Upper lobe of right lung (tissue), 1 donor: ENCODE measurements at regions not wholly inside any gene's neighbourhood (a gene's known extent, or its start where the extent isn't known, plus 50 kb on each side); places are given as distances from the start of the nearest gene placed in this dataset.

Source experiments
- ATAC-seq: fragments of 200-7000 bp; cut with Tn5 transposase; one replicate; pipeline ENCODE4 v1.9.1; 2020; ENCODE audit warnings: mild to moderate bottlenecking, moderate library complexity
- DNase-seq: peaks from one replicate; pipeline ENCODE4 v3.0.0-alpha.2; 2020
- H3K27ac ChIP-seq: fragments of 200-600 bp; one replicate; pipeline ENCODE4 v1.8.0; 2022
- H3K27me3 ChIP-seq: fragments of 200-600 bp; one replicate; pipeline ENCODE4 v1.8.0; 2022; ENCODE audit warnings: mild to moderate bottlenecking
- H3K36me3 ChIP-seq: fragments of 200-600 bp; one replicate; pipeline ENCODE4 v1.8.0; 2022
- H3K4me1 ChIP-seq: fragments of 200-600 bp; one replicate; pipeline ENCODE4 v1.8.0; 2022
- H3K4me3 ChIP-seq: fragments of 200-600 bp; one replicate; pipeline ENCODE4 v1.8.0; 2022; ENCODE audit warnings: mild to moderate bottlenecking
- H3K9me3 ChIP-seq: fragments of 200-600 bp; one replicate; pipeline ENCODE4 v1.8.0; 2022
- intact Hi-C: fragments of 100-400 bp; cut with DNase I; formaldehyde crosslinking; loops from one replicate; pipeline ENCODE4 v1.11.0; 2022
- TF ChIP-seq, protein P1 (sequence below): fragments of 200-600 bp; IDR thresholded peaks from one replicate; pipeline ENCODE4 v1.8.0; 2022; ENCODE audit warnings: antibody characterized with exemption
- donor health status: DM: no; HTN: yes; CAD: no; lungs with severe emphysema.

DNA sequence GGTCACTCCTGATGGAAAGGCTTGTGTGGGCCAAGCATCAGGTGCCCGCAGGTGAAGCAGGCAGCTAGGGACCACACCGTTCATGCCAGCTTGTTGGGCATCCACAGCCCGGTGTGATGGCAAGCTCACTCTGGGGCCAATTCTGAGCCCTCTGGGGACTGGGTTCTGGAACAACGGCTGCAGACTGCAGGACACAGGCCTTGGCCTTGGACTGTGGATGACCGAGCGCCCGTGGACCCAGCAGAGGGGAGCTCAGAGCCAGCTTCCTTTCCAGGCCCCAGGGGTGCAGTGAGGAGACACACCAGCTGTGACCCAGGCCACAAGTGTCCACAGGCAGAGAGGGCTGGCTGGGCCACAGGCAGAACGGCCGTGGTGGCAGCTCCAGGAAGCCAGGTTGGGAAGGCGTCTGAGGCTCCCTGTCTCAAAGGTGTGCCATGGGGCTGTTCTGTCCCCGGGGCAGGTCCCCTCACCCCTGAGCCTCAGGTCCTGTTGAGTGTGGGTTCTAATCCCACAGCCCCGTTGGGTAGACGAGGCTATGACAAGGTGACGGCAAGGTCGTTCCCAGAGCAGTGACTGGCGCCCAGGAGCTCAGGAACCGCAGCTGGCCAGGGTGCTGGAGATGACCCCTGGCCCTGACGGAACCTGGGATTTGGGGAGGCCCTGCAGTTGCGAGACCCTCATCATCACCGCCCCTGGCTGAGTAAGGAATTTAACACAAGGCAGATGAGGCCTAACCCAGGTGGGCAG, 1079.4 kb downstream of the BRD1 start:
- Histone ChIP-seq H3K9me3 (no peaks in the 10 kb centered on the region), H3K27me3 (no peaks in the 10 kb centered on the region), H3K36me3 (no peaks in the 10 kb centered on the region), H3K4me3 (no peak overlapping the region), H3K4me1 (no peaks in the 10 kb centered on the region), H3K27ac (no peak overlapping the region)
- intact Hi-C loops, result no loop called here
- DNase-seq, result peak; percentile 44
- TF ChIP-seq, protein P1, sequence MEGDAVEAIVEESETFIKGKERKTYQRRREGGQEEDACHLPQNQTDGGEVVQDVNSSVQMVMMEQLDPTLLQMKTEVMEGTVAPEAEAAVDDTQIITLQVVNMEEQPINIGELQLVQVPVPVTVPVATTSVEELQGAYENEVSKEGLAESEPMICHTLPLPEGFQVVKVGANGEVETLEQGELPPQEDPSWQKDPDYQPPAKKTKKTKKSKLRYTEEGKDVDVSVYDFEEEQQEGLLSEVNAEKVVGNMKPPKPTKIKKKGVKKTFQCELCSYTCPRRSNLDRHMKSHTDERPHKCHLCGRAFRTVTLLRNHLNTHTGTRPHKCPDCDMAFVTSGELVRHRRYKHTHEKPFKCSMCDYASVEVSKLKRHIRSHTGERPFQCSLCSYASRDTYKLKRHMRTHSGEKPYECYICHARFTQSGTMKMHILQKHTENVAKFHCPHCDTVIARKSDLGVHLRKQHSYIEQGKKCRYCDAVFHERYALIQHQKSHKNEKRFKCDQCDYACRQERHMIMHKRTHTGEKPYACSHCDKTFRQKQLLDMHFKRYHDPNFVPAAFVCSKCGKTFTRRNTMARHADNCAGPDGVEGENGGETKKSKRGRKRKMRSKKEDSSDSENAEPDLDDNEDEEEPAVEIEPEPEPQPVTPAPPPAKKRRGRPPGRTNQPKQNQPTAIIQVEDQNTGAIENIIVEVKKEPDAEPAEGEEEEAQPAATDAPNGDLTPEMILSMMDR, result no peak
- no peak for ATAC-seq

DNA sequence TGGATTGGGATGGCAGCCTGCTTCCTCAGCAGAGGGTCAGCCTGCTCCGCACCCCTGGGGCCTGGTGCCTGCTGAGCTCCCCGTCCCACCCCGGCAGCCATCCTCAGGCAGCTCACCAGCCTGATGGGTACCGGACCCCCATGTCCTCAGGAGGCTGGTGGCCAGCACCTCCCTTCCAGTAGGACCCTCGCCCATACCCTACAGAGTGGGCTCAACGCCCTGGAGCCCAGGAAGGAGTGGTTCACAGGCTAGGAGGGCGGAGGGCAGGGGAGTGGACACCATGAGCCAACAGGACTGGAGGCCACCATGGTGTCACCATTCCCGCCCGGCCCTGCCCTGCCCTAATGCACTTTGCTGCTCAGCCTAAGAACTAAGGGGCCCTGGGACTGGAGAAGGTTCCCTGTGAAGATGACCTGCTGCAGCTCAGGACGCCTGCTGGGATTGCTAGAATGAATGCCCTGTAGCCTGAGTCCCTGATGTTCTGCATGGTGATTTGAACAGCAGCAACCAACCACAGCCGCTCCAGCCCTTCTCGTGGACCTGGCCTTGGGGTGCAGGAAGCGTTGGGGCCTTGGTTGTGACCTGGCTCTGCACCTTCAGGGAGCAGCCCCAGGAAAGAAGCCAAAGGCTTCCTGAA, 1080.8 kb downstream of the BRD1 start:
- no peaks in the 10 kb centered on the region for H3K9me3 ChIP-seq
- no peak overlapping the region for H3K4me3 ChIP-seq
- no peaks in the 10 kb centered on the region for H3K36me3 ChIP-seq
- TF ChIP-seq, protein P1, result no peak
- DNase-seq (no peak), ATAC-seq (no peak)
- H3K27me3 ChIP-seq, result no peaks in the 10 kb centered on the region
- no peak overlapping the region for H3K27ac ChIP-seq
- no peaks in the 10 kb centered on the region for H3K4me1 ChIP-seq
- intact Hi-C loops, result no loop called here

DNA sequence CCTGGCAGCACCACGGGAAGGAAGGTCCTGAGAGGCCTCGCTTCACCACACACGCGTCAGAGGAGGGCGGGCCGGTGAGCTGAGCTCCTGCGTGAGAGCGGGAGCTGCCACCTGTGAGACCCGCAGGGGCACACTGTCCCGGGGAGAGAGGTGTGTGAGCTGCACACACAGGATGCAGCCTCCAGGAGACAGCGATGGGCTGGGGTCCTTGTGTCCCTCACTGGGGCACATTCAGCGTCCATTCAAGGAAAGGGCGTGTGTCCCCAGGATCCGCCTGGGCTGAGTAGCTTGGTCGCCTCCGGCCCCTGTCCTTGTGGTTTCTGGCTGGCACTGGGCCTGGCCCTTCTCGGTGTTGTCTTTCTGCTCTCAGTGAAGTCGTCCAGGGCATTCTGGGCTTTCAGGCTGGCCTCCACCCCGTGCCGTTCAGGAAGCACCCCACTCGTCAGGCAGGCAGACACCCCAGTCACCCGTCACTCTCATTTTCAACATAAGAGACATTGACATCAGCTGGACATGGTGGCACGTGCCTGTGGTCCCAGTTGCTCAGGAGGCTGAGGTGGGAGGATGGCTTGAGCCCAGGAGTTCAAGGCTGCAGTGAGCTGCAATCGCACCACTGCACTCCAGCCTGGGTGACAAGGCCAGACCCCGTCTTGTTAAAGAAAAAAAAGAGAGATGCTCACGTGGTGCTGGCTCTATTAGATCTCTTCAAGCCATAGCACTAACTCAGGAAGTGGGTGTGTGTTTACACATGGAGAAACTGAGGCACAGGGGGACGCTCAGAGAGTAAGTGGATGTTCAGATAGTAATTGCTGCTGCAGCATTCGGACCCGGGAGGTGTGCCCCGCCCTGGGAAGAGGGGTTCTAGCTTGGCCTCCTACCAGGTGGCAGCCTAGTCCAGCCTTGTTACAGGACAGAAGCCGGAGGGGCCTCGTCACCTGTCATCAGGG, 1081.6 kb downstream of the BRD1 start:
- ATAC-seq (no peak), DNase-seq (no peak)
- Histone ChIP-seq H3K36me3 (no peaks in the 10 kb centered on the region), H3K4me1 (no peaks in the 10 kb centered on the region), H3K27ac (no peak overlapping the region), H3K4me3 (no peak overlapping the region), H3K9me3 (no peaks in the 10 kb centered on the region), H3K27me3 (no peaks in the 10 kb centered on the region)
- TF ChIP-seq, protein P1, result no peak
- intact Hi-C loops, result no loop called here

DNA sequence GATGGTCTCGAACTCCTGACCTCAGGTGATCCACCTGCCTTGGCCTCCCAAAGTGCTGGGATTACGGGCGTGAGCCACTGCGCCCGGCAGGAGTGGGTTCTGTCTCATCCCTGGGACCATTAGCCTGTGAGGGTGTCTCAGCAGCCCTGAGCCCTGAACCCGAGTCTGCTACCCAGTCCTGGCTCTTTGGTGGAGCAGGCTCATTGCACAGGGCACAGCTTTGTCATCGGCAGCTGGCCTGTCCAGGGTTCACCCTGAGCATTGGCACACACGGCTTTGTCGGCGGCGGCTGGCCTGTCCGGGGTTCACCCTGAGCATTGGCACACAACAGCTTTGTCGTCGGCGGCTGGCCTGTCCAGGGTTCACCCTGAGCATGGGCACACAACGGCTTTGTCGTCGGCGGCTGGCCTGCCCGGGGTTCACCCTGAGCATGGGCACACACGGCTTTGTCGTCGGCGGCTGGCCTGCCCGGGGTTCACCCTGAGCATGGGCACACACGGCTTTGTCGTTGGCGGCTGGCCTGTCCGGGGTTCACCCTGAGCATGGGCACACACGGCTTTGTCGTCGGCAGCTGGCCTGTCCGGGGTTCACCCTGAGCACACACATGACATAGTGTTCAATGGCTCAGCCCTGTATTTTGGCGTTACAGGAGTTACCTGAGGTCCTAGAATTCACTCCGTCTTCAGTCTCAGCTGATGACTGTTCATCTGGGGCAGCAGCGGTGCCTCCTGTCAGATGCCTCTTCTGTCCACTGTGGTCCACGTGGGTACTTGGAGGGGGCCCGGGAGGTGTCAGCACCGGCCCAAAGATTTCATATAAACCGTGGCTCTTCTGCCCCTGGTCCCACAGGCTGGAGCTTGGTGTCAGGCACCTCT, 1082.5 kb downstream of the BRD1 start:
- no peak for DNase-seq
- H3K4me1 ChIP-seq, result no peaks in the 10 kb centered on the region
- H3K9me3 ChIP-seq, result no peaks in the 10 kb centered on the region
- TF ChIP-seq, protein P1, result no peak
- H3K36me3 ChIP-seq, result no peaks in the 10 kb centered on the region
- H3K4me3 ChIP-seq, result no peak overlapping the region
- H3K27me3 ChIP-seq, result no peaks in the 10 kb centered on the region
- no peak for ATAC-seq
- intact Hi-C loops, result no loop called here
- no peak overlapping the region for H3K27ac ChIP-seq

DNA sequence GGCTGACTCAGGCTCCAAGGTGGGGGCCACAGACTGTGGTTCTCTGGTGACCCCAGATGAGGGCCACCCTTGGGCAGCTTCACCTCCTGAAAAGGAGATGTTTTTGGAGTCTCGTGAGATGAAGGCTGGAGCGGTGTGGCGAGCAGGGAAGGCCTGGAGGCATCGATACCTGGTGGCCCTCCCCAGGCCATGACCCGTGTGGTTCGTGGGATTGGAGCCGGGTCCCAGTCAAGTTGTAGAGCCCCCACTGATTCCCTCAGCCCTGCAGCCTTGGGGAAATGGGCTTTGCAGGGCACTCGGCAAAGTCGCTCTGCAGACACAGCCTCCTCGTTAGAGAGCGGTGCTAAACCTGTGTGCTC, 1083.4 kb downstream of the BRD1 start:
- Histone ChIP-seq H3K9me3 (no peaks in the 10 kb centered on the region), H3K4me3 (no peak overlapping the region), H3K27ac (no peak overlapping the region), H3K4me1 (no peaks in the 10 kb centered on the region), H3K36me3 (no peaks in the 10 kb centered on the region), H3K27me3 (no peaks in the 10 kb centered on the region)
- peak; percentile 53 for DNase-seq
- no peak for ATAC-seq
- TF ChIP-seq, protein P1, result no peak
- intact Hi-C loops, result no loop called here
